H9 (cell line): ENCODE measurements at regions not wholly inside any gene's neighbourhood (a gene's known extent, or its start where the extent isn't known, plus 50 kb on each side); places are given as distances from the start of the nearest gene placed in this dataset.

Experiments used
- DNase-seq: peaks from one replicate; pipeline ENCODE4 v3.0.0-alpha.2; 2017
- H2AFZ ChIP-seq: one replicate; pipeline ENCODE4 v1.6.1; 2013; ENCODE audit warnings: mild to moderate bottlenecking, low read length, control low read depth, moderate library complexity
- H2AK5ac ChIP-seq: 2 replicates; pipeline ENCODE4 v1.6.1; 2013; ENCODE audit warnings: low read length, control low read depth, mixed read lengths; ENCODE audit not compliant: insufficient read length
- H2BK120ac ChIP-seq: one replicate; pipeline ENCODE4 v1.6.1; 2013; ENCODE audit warnings: low read depth, mild to moderate bottlenecking, low read length, control low read depth, inconsistent platforms; ENCODE audit not compliant: poor library complexity, severe bottlenecking
- H2BK12ac ChIP-seq: 2 replicates; pipeline ENCODE4 v1.6.1; 2013; ENCODE audit warnings: low read length, control low read depth, mixed read lengths, low read depth; ENCODE audit not compliant: insufficient read length
- H2BK15ac ChIP-seq: 2 replicates; pipeline ENCODE4 v1.6.1; 2013; ENCODE audit warnings: low read depth, low read length, control low read depth
- H2BK20ac ChIP-seq: one replicate; pipeline ENCODE4 v1.6.1; 2013; ENCODE audit warnings: low read depth, mild to moderate bottlenecking, low read length, control low read depth, inconsistent platforms; ENCODE audit not compliant: poor library complexity, severe bottlenecking
- H2BK5ac ChIP-seq: 2 replicates; pipeline ENCODE4 v1.6.1; 2013; ENCODE audit warnings: low read length, control low read depth, mixed read lengths; ENCODE audit not compliant: insufficient read length
- H3K14ac ChIP-seq: 2 replicates; pipeline ENCODE4 v1.6.1; 2013; ENCODE audit warnings: low read length, control low read depth; ENCODE audit not compliant: insufficient read depth
- H3K18ac ChIP-seq: 2 replicates; pipeline ENCODE4 v1.6.1; 2013; ENCODE audit warnings: low read depth, mild to moderate bottlenecking, mixed read lengths, low read length, control low read depth; ENCODE audit not compliant: insufficient read length
- H3K23ac ChIP-seq: 2 replicates; pipeline ENCODE4 v1.6.1; 2013; ENCODE audit warnings: low read length, control low read depth, mixed read lengths, low read depth; ENCODE audit not compliant: insufficient read length
- H3K23me2 ChIP-seq: 2 replicates; pipeline ENCODE4 v1.6.1; 2013; ENCODE audit warnings: low read depth, mild to moderate bottlenecking, mixed read lengths, low read length, control low read depth; ENCODE audit not compliant: insufficient read length, poor library complexity, severe bottlenecking
- H3K27ac ChIP-seq: 2 replicates; pipeline ENCODE4 v1.5.1; 2013; ENCODE audit warnings: low read length, control low read depth, mixed read lengths, low read depth; ENCODE audit not compliant: insufficient read length
- H3K27me3 ChIP-seq: 2 replicates; pipeline ENCODE4 v1.6.1; 2013; ENCODE audit warnings: low read length, control low read depth, inconsistent platforms; ENCODE audit not compliant: insufficient read depth
- H3K4ac ChIP-seq: 2 replicates; pipeline ENCODE4 v1.6.1; 2013; ENCODE audit warnings: low read depth, mild to moderate bottlenecking, control low read depth, inconsistent platforms, low read length, moderate library complexity
- H3K4me1 ChIP-seq: 2 replicates; pipeline ENCODE4 v1.6.1; 2013; ENCODE audit warnings: low read length, control low read depth, inconsistent platforms; ENCODE audit not compliant: insufficient read depth
- H3K4me2 ChIP-seq: 2 replicates; pipeline ENCODE4 v1.6.1; 2013; ENCODE audit warnings: low read length, control low read depth, mixed read lengths; ENCODE audit not compliant: insufficient read length, insufficient read depth
- H3K56ac ChIP-seq: 2 replicates; pipeline ENCODE4 v1.6.1; 2013; ENCODE audit warnings: low read depth, mild to moderate bottlenecking, mixed read lengths, low read length, control low read depth; ENCODE audit not compliant: insufficient read length
- H3K79me1 ChIP-seq: 2 replicates; pipeline ENCODE4 v1.6.1; 2013; ENCODE audit warnings: low read depth, mild to moderate bottlenecking, moderate library complexity, low read length, control low read depth, inconsistent platforms; ENCODE audit not compliant: insufficient read depth, poor library complexity, severe bottlenecking
- H3K79me2 ChIP-seq: 2 replicates; pipeline ENCODE4 v1.6.1; 2013; ENCODE audit warnings: low read length, control low read depth, inconsistent platforms; ENCODE audit not compliant: insufficient read depth
- H3K9ac ChIP-seq: 2 replicates; pipeline ENCODE4 v1.6.1; 2013; ENCODE audit warnings: low read length, control low read depth, mixed read lengths; ENCODE audit not compliant: insufficient read length; ENCODE audit errors: extremely low read depth
- H3K9me3 ChIP-seq: one replicate; pipeline ENCODE4 v1.6.1; 2013; ENCODE audit warnings: low read depth, low read length, inconsistent platforms; ENCODE audit not compliant: control insufficient read depth
- H3T11ph ChIP-seq: one replicate; pipeline ENCODE4 v1.6.1; 2013; ENCODE audit warnings: mild to moderate bottlenecking, low read length, control low read depth, inconsistent platforms
- H4K20me1 ChIP-seq: one replicate; pipeline ENCODE4 v1.6.1; 2013; ENCODE audit not compliant: control insufficient read depth, insufficient read length, insufficient read depth
- H4K5ac ChIP-seq: 2 replicates; pipeline ENCODE4 v1.6.1; 2013; ENCODE audit warnings: low read depth, mild to moderate bottlenecking, mixed read lengths, low read length, control low read depth; ENCODE audit not compliant: insufficient read length
- H4K8ac ChIP-seq: replicated peaks from 2 replicates; pipeline ENCODE4 v1.6.1; 2013; ENCODE audit warnings: low read length, control low read depth, mixed read lengths, low read depth; ENCODE audit not compliant: insufficient read length
- H4K91ac ChIP-seq: 2 replicates; pipeline ENCODE4 v1.6.1; 2013; ENCODE audit warnings: low read depth, mild to moderate bottlenecking, moderate library complexity, mixed read lengths, low read length, control low read depth; ENCODE audit not compliant: insufficient read length
- H3K27ac Mint-ChIP-seq, 3 experiments: 2 replicates in 2 of 3; 3 replicates in 1 of 3; pipeline ENCODE4 v1.8.0; 2020 to 2021; ENCODE audit warnings: mixed read lengths in 3 of 3, mild to moderate bottlenecking in 1 of 3, moderate library complexity in 1 of 3
- H3K27me3 Mint-ChIP-seq: 2 replicates; pipeline ENCODE4 v1.8.0; 2021; ENCODE audit warnings: low read depth, mild to moderate bottlenecking, moderate library complexity, mixed read lengths
- H3K36me3 Mint-ChIP-seq, 3 experiments: 2 replicates in 2 of 3; 3 replicates in 1 of 3; pipeline ENCODE4 v1.8.0; 2020 to 2021; ENCODE audit warnings: low read depth in 3 of 3, mixed read lengths in 3 of 3; ENCODE audit not compliant: insufficient read depth in 1 of 3
- H3K4me1 Mint-ChIP-seq, 2 experiments: 2 replicates each; pipeline ENCODE4 v1.8.0; 2020; ENCODE audit warnings: mixed read lengths in 2 of 2
- H3K4me3 Mint-ChIP-seq, 2 experiments: 2 replicates in 1 of 2; 3 replicates in 1 of 2; pipeline ENCODE4 v1.8.0; 2020 to 2021; ENCODE audit warnings: mild to moderate bottlenecking in 2 of 2, mixed read lengths in 2 of 2, moderate library complexity in 1 of 2
- H3K9me3 Mint-ChIP-seq, 2 experiments: 2 replicates in 1 of 2; 3 replicates in 1 of 2; pipeline ENCODE4 v1.8.0; 2020; ENCODE audit warnings: mild to moderate bottlenecking in 2 of 2, mixed read lengths in 2 of 2, moderate library complexity in 1 of 2
- CTCF ChIP-seq: fragments of 200-600 bp; sonication (generic); conservative IDR thresholded peaks from 3 replicates; pipeline ENCODE4 v1.8.0; 2021; ENCODE audit warnings: antibody characterized with exemption, mild to moderate bottlenecking
- WGBS: extraction: QIAGEN DNeasy Blood & Tissue Kit; methylation state at CpG from one replicate; pipeline ENCODE4 v1.1.7; 2013; ENCODE audit warnings: missing lambda C conversion rate, low lambda C conversion rate, mixed read lengths; ENCODE audit not compliant: insufficient read length; ENCODE audit errors: extremely low coverage; 5-methylcytosine and 5-hydroxymethylcytosine counted together

DNA sequence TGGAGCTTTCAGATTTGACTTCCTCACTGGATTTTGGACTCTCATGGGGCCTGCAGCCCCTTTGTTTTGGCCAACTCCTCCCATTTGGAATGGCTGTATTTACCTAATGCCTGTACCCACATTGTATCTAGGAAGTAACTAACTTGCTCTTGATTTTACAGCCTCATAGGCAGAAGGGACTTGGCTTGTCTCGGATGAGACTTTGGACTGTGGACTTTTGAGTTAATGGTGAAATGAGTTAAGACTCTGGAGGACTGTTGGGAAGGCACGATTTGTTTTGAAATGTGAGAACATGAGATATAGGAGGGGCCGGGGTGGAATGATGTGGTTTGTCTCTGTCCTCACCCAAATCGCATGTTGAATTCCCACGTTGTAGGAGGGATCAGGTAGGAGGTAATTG, 233.4 kb upstream of the GALNT5 start:
- TF ChIP-seq CTCF = no peak
- H2BK12ac ChIP-seq = no peak overlapping the region
- H3K9me3 ChIP-seq = no peaks in the 10 kb centered on the region
- H4K20me1 ChIP-seq = no peaks in the 10 kb centered on the region
- no peak overlapping the region for H4K8ac ChIP-seq
- no CpG with 5 or more reads among the region's 5 CpGs for WGBS
- peak overlapping the region in 1 of 3 experiments; percentile 26; a peak in 2 of 7 replicates for H3K27ac Mint-ChIP-seq
- no peaks in the 10 kb centered on the region for H3K79me1 ChIP-seq
- no peak overlapping the region for H2AK5ac ChIP-seq
- no peaks in the 10 kb centered on the region for H3K79me2 ChIP-seq
- H2AFZ ChIP-seq = no peak overlapping the region
- H3K4ac ChIP-seq = no peak overlapping the region
- no peaks in the 10 kb centered on the region for H3K27me3 ChIP-seq
- H2BK15ac ChIP-seq = no peak overlapping the region
- no peak overlapping the region for H3K56ac ChIP-seq
- H3K4me1 ChIP-seq = no peaks in the 10 kb centered on the region
- no peak overlapping the region for H3T11ph ChIP-seq
- peaks cover 25 to 30% of the 10 kb centered on the region in 2 experiments for H3K9me3 Mint-ChIP-seq
- no peak overlapping the region for H3K9ac ChIP-seq
- DNase-seq = no peak
- H3K4me1 Mint-ChIP-seq = peaks cover 8 to 10% of the 10 kb centered on the region in 2 experiments
- H3K27ac ChIP-seq = no peak overlapping the region
- no peak overlapping the region for H2BK120ac ChIP-seq
- no peak overlapping the region for H3K18ac ChIP-seq
- no peak overlapping the region for H3K4me3 Mint-ChIP-seq
- no peak overlapping the region for H2BK20ac ChIP-seq
- no peak overlapping the region for H2BK5ac ChIP-seq
- H4K91ac ChIP-seq = no peak overlapping the region
- H3K36me3 Mint-ChIP-seq = peaks cover 14 to 37% (median 22%) of the 10 kb centered on the region in 3 experiments
- H3K14ac ChIP-seq = no peak overlapping the region
- H3K27me3 Mint-ChIP-seq = no peaks in the 10 kb centered on the region
- no peak overlapping the region for H4K5ac ChIP-seq
- no peaks in the 10 kb centered on the region for H3K23me2 ChIP-seq
- no peak overlapping the region for H3K23ac ChIP-seq
- no peak overlapping the region for H3K4me2 ChIP-seq
